ENCODE measurements at regions not wholly inside any gene's neighbourhood (a gene's known extent, or its start where the extent isn't known, plus 50 kb on each side); places are given as distances from the start of the nearest gene placed in this dataset.

- TF ChIP-seq ZNF318 (IDR thresholded peaks at IDR 0.05; ENCODE audit: borderline replicate concordance in 1 of 2, low read depth in 1 of 2) (no peak), HINFP (tag; conservative IDR thresholded peaks at IDR 0.05; ENCODE audit: low read depth) (no peak), RFX7 (CRISPR knock-in tag; IDR thresholded peaks at IDR 0.05) (no peak), VEZF1 (CRISPR knock-in tag; IDR thresholded peaks at IDR 0.05) (peak; percentile 57; the same call in 1 of the 2 replicates), TRIM28 (IDR thresholded peaks at IDR 0.05) (no peak), FUS (optimal IDR thresholded peaks at IDR 0.05; ENCODE audit: low read depth, low read length) (no peak), FOXA3 (CRISPR knock-in tag; conservative IDR thresholded peaks at IDR 0.05 in 1 of 2, IDR thresholded peaks at IDR 0.05 in 1 of 2) (peak in 1 of 2 experiments; percentile 62; a peak in 2 of 4 replicates), NRF1 (conservative IDR thresholded peaks at IDR 0.05 in 1 of 2, IDR thresholded peaks at IDR 0.05 in 1 of 2) (peak; percentile 74 to 80)
Observed at GRCh38 chr12:114812858-114813761, 129.1 kb upstream of the TBX3 start (continued).

All from K562 (cell line).